ENCODE measurements at regions not wholly inside any gene's neighbourhood (a gene's known extent, or its start where the extent isn't known, plus 50 kb on each side); places are given as distances from the start of the nearest gene placed in this dataset.
A peak's percentile ranks its signal among the peaks of the same experiment; 100 is the strongest.

GRCh38 chr10:6894405-6894804 is 314.3 kb upstream of the PRKCQ start:
- Histone ChIP-seq H3K27me3 (ENCODE audit: control insufficient read depth in 2 of 2, insufficient read depth in 1 of 2, low read length in 1 of 2) (no peaks in the 10 kb centered on the region), H3K9me3 (ENCODE audit: control insufficient read depth in 2 of 2, insufficient read depth in 1 of 2, low read length in 1 of 2) (no peaks in the 10 kb centered on the region), H3K4me1 (ENCODE audit: control insufficient read depth in 2 of 2, insufficient read depth in 2 of 2, low read length in 2 of 2) (no peaks in the 10 kb centered on the region), H3K36me3 (ENCODE audit: control insufficient read depth in 2 of 2, insufficient read depth in 2 of 2, low read length in 1 of 2) (no peaks in the 10 kb centered on the region), H3K27ac (ENCODE audit: low read depth in 1 of 2, low read length in 1 of 2) (no peak overlapping the region), H3K4me3 (ENCODE audit: low read length in 2 of 2) (no peak overlapping the region)
- no peak for DNase-seq (ENCODE audit: low read depth in 6 of 9, low spot score in 9 of 9)
- WGBS, result 99% methylated on average over 2 of the region's 2 CpGs

GRCh38 chr10:6892864-6893263 is 312.8 kb upstream of the PRKCQ start:
- Histone ChIP-seq H3K27me3 (ENCODE audit: control insufficient read depth in 2 of 2, insufficient read depth in 1 of 2, low read length in 1 of 2) (no peaks in the 10 kb centered on the region), H3K27ac (ENCODE audit: low read depth in 1 of 2, low read length in 1 of 2) (no peak overlapping the region), H3K9me3 (ENCODE audit: control insufficient read depth in 2 of 2, insufficient read depth in 1 of 2, low read length in 1 of 2) (no peaks in the 10 kb centered on the region), H3K4me1 (ENCODE audit: control insufficient read depth in 2 of 2, insufficient read depth in 2 of 2, low read length in 2 of 2) (no peaks in the 10 kb centered on the region), H3K4me3 (ENCODE audit: low read length in 2 of 2) (no peak overlapping the region), H3K36me3 (ENCODE audit: control insufficient read depth in 2 of 2, insufficient read depth in 2 of 2, low read length in 1 of 2) (no peaks in the 10 kb centered on the region)
- 97% methylated on average over 2 of the region's 2 CpGs for whole genome bisulfite sequencing
- no peak for DNase-seq (ENCODE audit: low read depth in 6 of 9, low spot score in 9 of 9)

GRCh38 chr10:6891924-6892323 is 311.8 kb upstream of the PRKCQ start:
- Histone ChIP-seq H3K36me3 (ENCODE audit: control insufficient read depth in 2 of 2, insufficient read depth in 2 of 2, low read length in 1 of 2) (no peaks in the 10 kb centered on the region), H3K27ac (ENCODE audit: low read depth in 1 of 2, low read length in 1 of 2) (no peak overlapping the region), H3K9me3 (ENCODE audit: control insufficient read depth in 2 of 2, insufficient read depth in 1 of 2, low read length in 1 of 2) (no peaks in the 10 kb centered on the region), H3K4me1 (ENCODE audit: control insufficient read depth in 2 of 2, insufficient read depth in 2 of 2, low read length in 2 of 2) (no peaks in the 10 kb centered on the region), H3K27me3 (ENCODE audit: control insufficient read depth in 2 of 2, insufficient read depth in 1 of 2, low read length in 1 of 2) (no peaks in the 10 kb centered on the region), H3K4me3 (ENCODE audit: low read length in 2 of 2) (no peak overlapping the region)
- WGBS, result over 99% methylated on average over 4 of the region's 4 CpGs
- no peak for DNase-seq (ENCODE audit: low read depth in 6 of 9, low spot score in 9 of 9)

GRCh38 chr10:6889718-6890117 is 309.6 kb upstream of the PRKCQ start:
- no peaks in the 10 kb centered on the region for H3K27me3 ChIP-seq (ENCODE audit: control insufficient read depth in 2 of 2, insufficient read depth in 1 of 2, low read length in 1 of 2)
- H3K9me3 ChIP-seq (ENCODE audit: control insufficient read depth in 2 of 2, insufficient read depth in 1 of 2, low read length in 1 of 2), result no peaks in the 10 kb centered on the region
- no peaks in the 10 kb centered on the region for H3K36me3 ChIP-seq (ENCODE audit: control insufficient read depth in 2 of 2, insufficient read depth in 2 of 2, low read length in 1 of 2)
- H3K4me1 ChIP-seq (ENCODE audit: control insufficient read depth in 2 of 2, insufficient read depth in 2 of 2, low read length in 2 of 2), result peaks cover 0 to 6% of the 10 kb centered on the region in 2 donors
- WGBS, result 97% methylated on average over 3 of the region's 3 CpGs
- DNase-seq (ENCODE audit: low read depth in 6 of 9, low spot score in 9 of 9), result no peak
- H3K4me3 ChIP-seq (ENCODE audit: low read length in 2 of 2), result no peak overlapping the region
- H3K27ac ChIP-seq (ENCODE audit: low read depth in 1 of 2, low read length in 1 of 2), result no peak overlapping the region

GRCh38 chr10:6888434-6888833 is 308.4 kb upstream of the PRKCQ start:
- H3K4me3 ChIP-seq (ENCODE audit: low read length in 2 of 2), result no peak overlapping the region

GRCh38 chr10:6885284-6885683 is 305.2 kb upstream of the PRKCQ start:
- 51% methylated on average over 2 of the region's 2 CpGs for WGBS
- Histone ChIP-seq H3K4me3 (ENCODE audit: low read length in 2 of 2) (no peak overlapping the region), H3K4me1 (ENCODE audit: control insufficient read depth in 2 of 2, insufficient read depth in 2 of 2, low read length in 2 of 2) (peaks cover 0 to 10% of the 10 kb centered on the region in 2 donors), H3K9me3 (ENCODE audit: control insufficient read depth in 2 of 2, insufficient read depth in 1 of 2, low read length in 1 of 2) (no peaks in the 10 kb centered on the region), H3K36me3 (ENCODE audit: control insufficient read depth in 2 of 2, insufficient read depth in 2 of 2, low read length in 1 of 2) (no peaks in the 10 kb centered on the region), H3K27me3 (ENCODE audit: control insufficient read depth in 2 of 2, insufficient read depth in 1 of 2, low read length in 1 of 2) (no peaks in the 10 kb centered on the region), H3K27ac (ENCODE audit: low read depth in 1 of 2, low read length in 1 of 2) (no peak overlapping the region)
- DNase-seq (ENCODE audit: low read depth in 6 of 9, low spot score in 9 of 9), result peak in 1 of 9 donors; percentile 18

More at GRCh38 chr10:6888434-6888833, 308.4 kb upstream of the PRKCQ start:
- no peak overlapping the region for H3K27ac ChIP-seq (ENCODE audit: low read depth in 1 of 2, low read length in 1 of 2)
- H3K4me1 ChIP-seq (ENCODE audit: control insufficient read depth in 2 of 2, insufficient read depth in 2 of 2, low read length in 2 of 2), result peaks cover 0 to 6% of the 10 kb centered on the region in 2 donors
- 97% methylated on average over 2 of the region's 2 CpGs for WGBS
- H3K27me3 ChIP-seq (ENCODE audit: control insufficient read depth in 2 of 2, insufficient read depth in 1 of 2, low read length in 1 of 2), result no peaks in the 10 kb centered on the region
- DNase-seq (ENCODE audit: low read depth in 6 of 9, low spot score in 9 of 9), result no peak
- H3K36me3 ChIP-seq (ENCODE audit: control insufficient read depth in 2 of 2, insufficient read depth in 2 of 2, low read length in 1 of 2), result no peaks in the 10 kb centered on the region
- no peaks in the 10 kb centered on the region for H3K9me3 ChIP-seq (ENCODE audit: control insufficient read depth in 2 of 2, insufficient read depth in 1 of 2, low read length in 1 of 2)

- no peaks in the 10 kb centered on the region for H3K27me3 ChIP-seq (ENCODE audit: control insufficient read depth in 2 of 2, insufficient read depth in 1 of 2, low read length in 1 of 2)
- no peak for DNase-seq (ENCODE audit: low read depth in 6 of 9, low spot score in 9 of 9)
- 94% methylated on average over 1 of the region's 1 CpG for WGBS
- H3K36me3 ChIP-seq (ENCODE audit: control insufficient read depth in 2 of 2, insufficient read depth in 2 of 2, low read length in 1 of 2), result no peaks in the 10 kb centered on the region
- no peaks in the 10 kb centered on the region for H3K9me3 ChIP-seq (ENCODE audit: control insufficient read depth in 2 of 2, insufficient read depth in 1 of 2, low read length in 1 of 2)
- H3K4me3 ChIP-seq (ENCODE audit: low read length in 2 of 2), result no peak overlapping the region
- no peak overlapping the region for H3K27ac ChIP-seq (ENCODE audit: low read depth in 1 of 2, low read length in 1 of 2)
- H3K4me1 ChIP-seq (ENCODE audit: control insufficient read depth in 2 of 2, insufficient read depth in 2 of 2, low read length in 2 of 2), result peaks cover 6 to 16% of the 10 kb centered on the region in 2 donors
Observed at GRCh38 chr10:6881987-6882386, 301.9 kb upstream of the PRKCQ start.

GRCh38 chr10:6877722-6878392 is 297.8 kb upstream of the PRKCQ start:
- H3K36me3 ChIP-seq (ENCODE audit: control insufficient read depth in 2 of 2, insufficient read depth in 2 of 2, low read length in 1 of 2), result no peaks in the 10 kb centered on the region
- no peaks in the 10 kb centered on the region for H3K9me3 ChIP-seq (ENCODE audit: control insufficient read depth in 2 of 2, insufficient read depth in 1 of 2, low read length in 1 of 2)
- no peak for DNase-seq (ENCODE audit: low read depth in 6 of 9, low spot score in 9 of 9)
- H3K27me3 ChIP-seq (ENCODE audit: control insufficient read depth in 2 of 2, insufficient read depth in 1 of 2, low read length in 1 of 2), result no peaks in the 10 kb centered on the region
- H3K4me1 ChIP-seq (ENCODE audit: control insufficient read depth in 2 of 2, insufficient read depth in 2 of 2, low read length in 2 of 2), result peaks cover 11 to 15% of the 10 kb centered on the region in 2 donors
- 73% methylated on average over 11 of the region's 11 CpGs for WGBS
- H3K4me3 ChIP-seq (ENCODE audit: low read length in 2 of 2), result no peak overlapping the region
- no peak overlapping the region for H3K27ac ChIP-seq (ENCODE audit: low read depth in 1 of 2, low read length in 1 of 2)

- no peak for DNase-seq (ENCODE audit: low read depth in 6 of 9, low spot score in 9 of 9)
- 52% methylated on average over 12 of the region's 12 CpGs for WGBS
- peaks cover 11 to 15% of the 10 kb centered on the region in 2 donors for H3K4me1 ChIP-seq (ENCODE audit: control insufficient read depth in 2 of 2, insufficient read depth in 2 of 2, low read length in 2 of 2)
- H3K27me3 ChIP-seq (ENCODE audit: control insufficient read depth in 2 of 2, insufficient read depth in 1 of 2, low read length in 1 of 2), result no peaks in the 10 kb centered on the region
- no peak overlapping the region for H3K27ac ChIP-seq (ENCODE audit: low read depth in 1 of 2, low read length in 1 of 2)
- H3K36me3 ChIP-seq (ENCODE audit: control insufficient read depth in 2 of 2, insufficient read depth in 2 of 2, low read length in 1 of 2), result no peaks in the 10 kb centered on the region
- no peaks in the 10 kb centered on the region for H3K9me3 ChIP-seq (ENCODE audit: control insufficient read depth in 2 of 2, insufficient read depth in 1 of 2, low read length in 1 of 2)
- H3K4me3 ChIP-seq (ENCODE audit: low read length in 2 of 2), result no peak overlapping the region
Observed at GRCh38 chr10:6877336-6877721, 297.3 kb upstream of the PRKCQ start.
